ENCODE measurements at regions not wholly inside any gene's neighbourhood (a gene's known extent, or its start where the extent isn't known, plus 50 kb on each side); places are given as distances from the start of the nearest gene placed in this dataset.

DNA sequence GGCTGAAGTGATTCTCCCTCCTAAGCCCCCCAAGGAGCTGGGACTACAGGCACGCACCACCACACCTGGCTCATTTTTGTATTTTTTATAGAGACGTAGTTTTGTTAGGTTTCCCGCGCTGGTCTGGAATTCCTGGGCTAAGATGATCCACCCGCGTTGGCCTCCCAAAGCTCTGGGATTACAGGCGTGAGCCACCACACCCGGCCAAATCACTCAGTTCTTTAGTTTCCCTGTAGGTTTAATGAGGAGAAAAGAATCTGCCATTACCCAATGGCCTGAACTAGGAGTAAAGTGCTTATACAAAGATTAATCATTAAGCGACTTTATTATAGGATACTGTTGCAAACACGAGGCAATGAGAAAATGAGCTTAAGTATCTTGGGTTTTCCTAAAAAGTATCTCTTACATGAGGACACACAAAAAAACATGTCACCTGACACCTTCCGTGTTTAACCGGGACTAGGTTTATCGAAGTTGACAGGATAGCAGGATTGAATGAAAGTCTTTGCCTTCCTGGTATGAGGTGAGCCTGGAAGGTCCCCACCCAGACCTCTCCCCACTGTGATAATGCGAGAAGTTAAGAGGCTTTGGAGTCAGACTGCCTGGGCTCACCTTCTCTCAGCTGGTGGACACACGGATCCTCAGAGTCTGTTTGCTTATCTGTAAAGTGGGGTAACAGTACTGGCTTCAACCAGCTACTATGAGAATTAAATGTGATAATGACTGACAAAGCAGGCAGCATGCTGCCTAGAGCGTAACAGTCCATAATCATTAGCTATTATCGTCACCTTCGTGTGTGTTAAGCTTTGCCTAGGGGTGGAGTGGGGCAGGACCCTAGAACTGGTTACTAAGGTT, 133.5 kb upstream of the KRAS start:
- TF ChIP-seq CTCF (IDR thresholded peaks at IDR 0.05; ENCODE audit: insufficient read depth, low read length) (no peak), REST (IDR thresholded peaks at IDR 0.05; ENCODE audit: insufficient replicate concordance, low read depth) (no peak)

All from HL-60 (cell line).